Adipocyte (in vitro differentiated cells): ENCODE measurements at regions not wholly inside any gene's neighbourhood (a gene's known extent, or its start where the extent isn't known, plus 50 kb on each side); places are given as distances from the start of the nearest gene placed in this dataset.

Source experiments
- DNase-seq: peaks from one replicate; pipeline ENCODE4 v3.0.0-alpha.2; 2015; ENCODE audit warnings: low read depth
- H3K27me3 ChIP-seq: replicated peaks from 2 replicates; pipeline ENCODE4 v1.7.0; 2013; ENCODE audit warnings: mild to moderate bottlenecking, low read length, moderate library complexity; ENCODE audit not compliant: control insufficient read depth, insufficient read depth
- H3K36me3 ChIP-seq: 2 replicates; pipeline ENCODE4 v1.7.0; 2013; ENCODE audit warnings: low read length, mild to moderate bottlenecking, moderate library complexity; ENCODE audit not compliant: control insufficient read depth, insufficient read depth, severe bottlenecking
- H3K4me1 ChIP-seq: 2 replicates; pipeline ENCODE4 v1.7.0; 2013; ENCODE audit warnings: mild to moderate bottlenecking, low read length, moderate library complexity; ENCODE audit not compliant: control insufficient read depth, insufficient read depth
- H3K4me3 ChIP-seq: 2 replicates; pipeline ENCODE4 v1.7.0; 2013; ENCODE audit warnings: mild to moderate bottlenecking, low read length, moderate library complexity
- H3K9ac ChIP-seq: 2 replicates; pipeline ENCODE4 v1.7.0; 2013; ENCODE audit warnings: mild to moderate bottlenecking, low read length, moderate library complexity
- H3K9me3 ChIP-seq: 2 replicates; pipeline ENCODE4 v1.7.0; 2013; ENCODE audit warnings: mild to moderate bottlenecking, low read length, moderate library complexity; ENCODE audit not compliant: control insufficient read depth

GRCh38 chr16:62353355-62353754 is 317.1 kb upstream of the CDH8 start:
- DNase-seq: no peak
- H3K36me3 ChIP-seq: no peaks in the 10 kb centered on the region
- H3K9ac ChIP-seq: no peak overlapping the region
- no peaks in the 10 kb centered on the region for H3K27me3 ChIP-seq
- H3K4me3 ChIP-seq: no peak overlapping the region
- H3K4me1 ChIP-seq: no peaks in the 10 kb centered on the region
- no peaks in the 10 kb centered on the region for H3K9me3 ChIP-seq

- Histone ChIP-seq H3K9ac (no peak overlapping the region), H3K4me1 (no peaks in the 10 kb centered on the region), H3K27me3 (no peaks in the 10 kb centered on the region), H3K4me3 (no peak overlapping the region), H3K36me3 (no peaks in the 10 kb centered on the region), H3K9me3 (no peaks in the 10 kb centered on the region)
- DNase-seq: no peak
Observed at GRCh38 chr16:62342216-62342615, 306.0 kb upstream of the CDH8 start.

GRCh38 chr16:62335356-62335755 is 299.1 kb upstream of the CDH8 start:
- DNase-seq: no peak
- H3K36me3 ChIP-seq: no peaks in the 10 kb centered on the region
- no peak overlapping the region for H3K4me3 ChIP-seq
- no peaks in the 10 kb centered on the region for H3K4me1 ChIP-seq
- H3K27me3 ChIP-seq: no peaks in the 10 kb centered on the region
- H3K9me3 ChIP-seq: no peaks in the 10 kb centered on the region
- no peak overlapping the region for H3K9ac ChIP-seq

- Histone ChIP-seq H3K9ac (no peak overlapping the region), H3K4me1 (no peaks in the 10 kb centered on the region), H3K9me3 (no peaks in the 10 kb centered on the region), H3K27me3 (no peaks in the 10 kb centered on the region), H3K36me3 (no peaks in the 10 kb centered on the region), H3K4me3 (no peak overlapping the region)
- DNase-seq: no peak
Observed at GRCh38 chr16:62321606-62322005, 285.4 kb upstream of the CDH8 start.

GRCh38 chr16:62298600-62298999 is 262.4 kb upstream of the CDH8 start:
- no peak overlapping the region for H3K9ac ChIP-seq
- H3K36me3 ChIP-seq: no peaks in the 10 kb centered on the region
- no peak overlapping the region for H3K4me3 ChIP-seq
- H3K4me1 ChIP-seq: no peaks in the 10 kb centered on the region
- no peaks in the 10 kb centered on the region for H3K27me3 ChIP-seq
- no peak for DNase-seq
- no peaks in the 10 kb centered on the region for H3K9me3 ChIP-seq

GRCh38 chr16:62294213-62294972 is 258.2 kb upstream of the CDH8 start:
- Histone ChIP-seq H3K9me3 (no peaks in the 10 kb centered on the region), H3K4me3 (no peak overlapping the region), H3K27me3 (no peaks in the 10 kb centered on the region), H3K9ac (no peak overlapping the region), H3K4me1 (no peaks in the 10 kb centered on the region), H3K36me3 (no peaks in the 10 kb centered on the region)
- DNase-seq: no peak

GRCh38 chr16:62288990-62289629 is 252.9 kb upstream of the CDH8 start:
- no peak overlapping the region for H3K4me3 ChIP-seq
- DNase-seq: no peak
- no peaks in the 10 kb centered on the region for H3K27me3 ChIP-seq
- no peaks in the 10 kb centered on the region for H3K9me3 ChIP-seq
- no peaks in the 10 kb centered on the region for H3K36me3 ChIP-seq
- H3K9ac ChIP-seq: no peak overlapping the region
- H3K4me1 ChIP-seq: no peaks in the 10 kb centered on the region

GRCh38 chr16:62280506-62280905 is 244.3 kb upstream of the CDH8 start:
- no peaks in the 10 kb centered on the region for H3K4me1 ChIP-seq
- no peaks in the 10 kb centered on the region for H3K36me3 ChIP-seq
- no peak overlapping the region for H3K4me3 ChIP-seq
- no peaks in the 10 kb centered on the region for H3K9me3 ChIP-seq
- no peak for DNase-seq
- no peaks in the 10 kb centered on the region for H3K27me3 ChIP-seq
- no peak overlapping the region for H3K9ac ChIP-seq

- Histone ChIP-seq H3K4me3 (no peak overlapping the region), H3K4me1 (no peaks in the 10 kb centered on the region), H3K9ac (no peak overlapping the region), H3K9me3 (no peaks in the 10 kb centered on the region), H3K36me3 (no peaks in the 10 kb centered on the region), H3K27me3 (no peaks in the 10 kb centered on the region)
- DNase-seq: no peak
Observed at GRCh38 chr16:62277942-62278341, 241.7 kb upstream of the CDH8 start.

GRCh38 chr16:62276637-62277036 is 240.4 kb upstream of the CDH8 start:
- no peak for DNase-seq
- no peaks in the 10 kb centered on the region for H3K36me3 ChIP-seq
- no peaks in the 10 kb centered on the region for H3K27me3 ChIP-seq
- no peaks in the 10 kb centered on the region for H3K4me1 ChIP-seq
- H3K9ac ChIP-seq: no peak overlapping the region
- no peak overlapping the region for H3K4me3 ChIP-seq
- no peaks in the 10 kb centered on the region for H3K9me3 ChIP-seq

GRCh38 chr16:62272035-62272434 is 235.8 kb upstream of the CDH8 start:
- Histone ChIP-seq H3K4me1 (no peaks in the 10 kb centered on the region), H3K9me3 (no peaks in the 10 kb centered on the region), H3K4me3 (no peak overlapping the region), H3K27me3 (no peaks in the 10 kb centered on the region), H3K36me3 (no peaks in the 10 kb centered on the region), H3K9ac (no peak overlapping the region)
- DNase-seq: no peak

- no peaks in the 10 kb centered on the region for H3K27me3 ChIP-seq
- H3K4me1 ChIP-seq: no peaks in the 10 kb centered on the region
- no peak overlapping the region for H3K9ac ChIP-seq
- no peaks in the 10 kb centered on the region for H3K9me3 ChIP-seq
- no peaks in the 10 kb centered on the region for H3K36me3 ChIP-seq
- H3K4me3 ChIP-seq: no peak overlapping the region
- no peak for DNase-seq
Observed at GRCh38 chr16:62261760-62262159, 225.5 kb upstream of the CDH8 start.
